ENCODE measurements at regions not wholly inside any gene's neighbourhood (a gene's known extent, or its start where the extent isn't known, plus 50 kb on each side); places are given as distances from the start of the nearest gene placed in this dataset.

DNA sequence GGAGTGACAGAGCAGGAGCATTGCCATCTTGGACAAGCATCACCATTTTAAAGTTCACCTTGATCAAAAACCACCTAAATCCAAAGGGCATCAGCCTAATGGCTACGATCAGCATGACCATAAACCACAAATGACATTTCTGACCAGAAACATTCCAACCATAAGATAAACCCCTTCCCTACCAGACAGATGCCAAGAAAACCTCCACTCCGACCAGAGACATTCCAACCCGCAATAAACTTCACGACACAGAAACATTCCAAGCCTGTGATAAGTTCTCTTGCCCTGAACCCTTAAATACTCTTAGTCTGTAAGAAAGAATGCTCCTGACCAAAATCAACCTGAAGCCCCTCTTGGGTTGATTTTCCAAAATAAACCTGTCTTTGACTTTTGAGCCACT lies 606.9 kb downstream of the POM121L12 start:
- TF ChIP-seq SIN3A (IDR thresholded peaks at IDR 0.05; ENCODE audit: borderline replicate concordance, insufficient read depth, low read depth, low read length) = no peak
- TF ChIP-seq, protein P1, sequence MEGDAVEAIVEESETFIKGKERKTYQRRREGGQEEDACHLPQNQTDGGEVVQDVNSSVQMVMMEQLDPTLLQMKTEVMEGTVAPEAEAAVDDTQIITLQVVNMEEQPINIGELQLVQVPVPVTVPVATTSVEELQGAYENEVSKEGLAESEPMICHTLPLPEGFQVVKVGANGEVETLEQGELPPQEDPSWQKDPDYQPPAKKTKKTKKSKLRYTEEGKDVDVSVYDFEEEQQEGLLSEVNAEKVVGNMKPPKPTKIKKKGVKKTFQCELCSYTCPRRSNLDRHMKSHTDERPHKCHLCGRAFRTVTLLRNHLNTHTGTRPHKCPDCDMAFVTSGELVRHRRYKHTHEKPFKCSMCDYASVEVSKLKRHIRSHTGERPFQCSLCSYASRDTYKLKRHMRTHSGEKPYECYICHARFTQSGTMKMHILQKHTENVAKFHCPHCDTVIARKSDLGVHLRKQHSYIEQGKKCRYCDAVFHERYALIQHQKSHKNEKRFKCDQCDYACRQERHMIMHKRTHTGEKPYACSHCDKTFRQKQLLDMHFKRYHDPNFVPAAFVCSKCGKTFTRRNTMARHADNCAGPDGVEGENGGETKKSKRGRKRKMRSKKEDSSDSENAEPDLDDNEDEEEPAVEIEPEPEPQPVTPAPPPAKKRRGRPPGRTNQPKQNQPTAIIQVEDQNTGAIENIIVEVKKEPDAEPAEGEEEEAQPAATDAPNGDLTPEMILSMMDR (IDR thresholded peaks at IDR 0.05) = no peak
- TF ChIP-seq, protein P2, sequence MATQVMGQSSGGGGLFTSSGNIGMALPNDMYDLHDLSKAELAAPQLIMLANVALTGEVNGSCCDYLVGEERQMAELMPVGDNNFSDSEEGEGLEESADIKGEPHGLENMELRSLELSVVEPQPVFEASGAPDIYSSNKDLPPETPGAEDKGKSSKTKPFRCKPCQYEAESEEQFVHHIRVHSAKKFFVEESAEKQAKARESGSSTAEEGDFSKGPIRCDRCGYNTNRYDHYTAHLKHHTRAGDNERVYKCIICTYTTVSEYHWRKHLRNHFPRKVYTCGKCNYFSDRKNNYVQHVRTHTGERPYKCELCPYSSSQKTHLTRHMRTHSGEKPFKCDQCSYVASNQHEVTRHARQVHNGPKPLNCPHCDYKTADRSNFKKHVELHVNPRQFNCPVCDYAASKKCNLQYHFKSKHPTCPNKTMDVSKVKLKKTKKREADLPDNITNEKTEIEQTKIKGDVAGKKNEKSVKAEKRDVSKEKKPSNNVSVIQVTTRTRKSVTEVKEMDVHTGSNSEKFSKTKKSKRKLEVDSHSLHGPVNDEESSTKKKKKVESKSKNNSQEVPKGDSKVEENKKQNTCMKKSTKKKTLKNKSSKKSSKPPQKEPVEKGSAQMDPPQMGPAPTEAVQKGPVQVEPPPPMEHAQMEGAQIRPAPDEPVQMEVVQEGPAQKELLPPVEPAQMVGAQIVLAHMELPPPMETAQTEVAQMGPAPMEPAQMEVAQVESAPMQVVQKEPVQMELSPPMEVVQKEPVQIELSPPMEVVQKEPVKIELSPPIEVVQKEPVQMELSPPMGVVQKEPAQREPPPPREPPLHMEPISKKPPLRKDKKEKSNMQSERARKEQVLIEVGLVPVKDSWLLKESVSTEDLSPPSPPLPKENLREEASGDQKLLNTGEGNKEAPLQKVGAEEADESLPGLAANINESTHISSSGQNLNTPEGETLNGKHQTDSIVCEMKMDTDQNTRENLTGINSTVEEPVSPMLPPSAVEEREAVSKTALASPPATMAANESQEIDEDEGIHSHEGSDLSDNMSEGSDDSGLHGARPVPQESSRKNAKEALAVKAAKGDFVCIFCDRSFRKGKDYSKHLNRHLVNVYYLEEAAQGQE (IDR thresholded peaks at IDR 0.05; ENCODE audit: insufficient read depth in 1 of 2, low read depth in 2 of 2, low read length in 1 of 2) = no peak
